Fibroblast of mammary gland (primary cell): ENCODE measurements at regions not wholly inside any gene's neighbourhood (a gene's known extent, or its start where the extent isn't known, plus 50 kb on each side); places are given as distances from the start of the nearest gene placed in this dataset.
"Not testable (repeated sequence)": the region's sequence is repeated elsewhere in the genome, so short reads cannot be mapped to it uniquely, and the experiment has no call there.

ENCODE experiments used
- DNase-seq: peaks from one replicate; pipeline ENCODE4 v3.0.0-alpha.2; 2010; ENCODE audit warnings: low read depth
- H3K4me3 ChIP-seq: 2 replicates; pipeline ENCODE4 v1.5.1; 2011; ENCODE audit warnings: low read depth, mild to moderate bottlenecking, low read length, moderate library complexity; ENCODE audit not compliant: control insufficient read depth
- CTCF ChIP-seq: conservative IDR thresholded peaks from 2 replicates; pipeline ENCODE4 v1.5.1; 2011; ENCODE audit warnings: low read depth, low read length, inconsistent platforms; ENCODE audit not compliant: control insufficient read depth, insufficient read depth

DNA sequence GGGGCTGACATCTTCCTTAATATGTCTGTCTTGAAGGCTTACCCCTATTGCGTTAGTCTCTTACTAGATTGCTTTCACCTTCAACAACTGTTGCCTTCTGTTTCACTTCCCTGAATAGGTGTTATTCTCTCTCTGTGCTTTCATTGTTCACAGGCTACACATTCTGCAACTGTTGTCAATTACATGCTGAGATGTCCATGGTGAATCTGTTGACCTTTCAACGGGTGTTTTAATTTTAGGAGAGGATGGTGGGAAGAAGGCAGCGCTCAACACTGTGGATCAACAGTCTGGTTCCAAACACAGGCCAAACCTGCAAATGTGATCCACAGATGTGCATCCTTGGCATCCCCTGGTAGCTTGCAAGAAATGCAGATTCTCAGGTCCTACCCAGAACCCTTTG is 101.9 kb downstream of the DACT1 start:
- no peak overlapping the region for H3K4me3 ChIP-seq
- no peak for TF ChIP-seq CTCF
- no peak for DNase-seq

- DNase-seq, result no peak
- H3K4me3 ChIP-seq, result no peak overlapping the region
- TF ChIP-seq CTCF, result no peak
Measured at GRCh38 chr14:58740379-58740935, 102.7 kb downstream of the DACT1 start.

DNA sequence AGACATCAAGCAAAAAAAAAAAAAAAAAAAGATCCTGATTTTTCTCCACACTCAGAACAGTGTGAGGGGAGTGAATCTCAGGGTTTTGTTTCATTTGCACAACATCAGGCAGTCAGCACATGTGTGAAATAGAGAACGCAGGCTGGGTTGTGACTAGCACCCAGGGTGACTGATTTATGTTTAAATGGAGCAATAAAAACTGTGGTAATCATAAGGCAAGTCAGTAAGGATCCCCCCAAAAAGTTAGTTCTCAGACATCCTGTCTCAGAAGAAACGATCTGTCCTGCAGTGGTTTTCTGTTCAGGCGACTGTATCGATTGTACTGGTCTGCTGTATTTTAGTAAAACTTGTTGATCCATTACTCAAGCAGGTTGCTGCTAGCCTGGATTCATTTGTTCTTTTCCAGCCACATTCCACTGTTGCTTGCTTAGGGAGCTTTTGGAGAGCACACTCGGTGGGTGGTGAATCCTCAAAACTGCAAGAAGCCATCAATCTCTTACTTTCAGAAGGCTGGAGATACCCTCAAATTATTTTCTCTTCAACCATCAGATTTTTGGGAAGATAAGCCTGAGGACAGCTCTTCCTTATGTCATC is 107.1 kb downstream of the DACT1 start:
- no peak overlapping the region for H3K4me3 ChIP-seq
- TF ChIP-seq CTCF, result no peak
- DNase-seq, result no peak

- H3K4me3 ChIP-seq, result no peak overlapping the region
- TF ChIP-seq CTCF, result no peak
- peak; percentile 84 for DNase-seq
Measured at GRCh38 chr14:58746261-58746660, 108.5 kb downstream of the DACT1 start.

DNA sequence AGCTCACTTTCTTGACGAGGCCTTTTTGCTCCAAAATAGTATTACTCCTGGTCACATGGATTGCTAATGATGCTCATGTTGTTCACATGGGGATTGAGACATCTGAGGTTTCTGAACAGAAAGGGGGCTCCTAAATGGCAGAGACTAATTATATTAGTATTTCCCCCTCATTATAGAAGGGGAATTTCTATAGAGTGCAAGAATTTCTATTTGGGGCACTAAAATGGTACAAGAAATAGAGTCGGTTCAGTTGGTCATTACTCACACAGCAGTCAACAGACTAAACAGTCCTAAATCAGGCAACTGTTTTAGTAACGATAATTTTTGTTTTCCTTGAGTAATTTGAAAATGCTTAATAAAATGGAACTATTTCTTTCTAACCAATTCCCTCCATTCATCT is 108.9 kb downstream of the DACT1 start:
- no peak overlapping the region for H3K4me3 ChIP-seq
- DNase-seq, result no peak
- TF ChIP-seq CTCF, result no peak

- DNase-seq, result peak; percentile 99
- no peak for TF ChIP-seq CTCF
- H3K4me3 ChIP-seq, result no peak overlapping the region
Measured at GRCh38 chr14:58747181-58747580, 109.4 kb downstream of the DACT1 start.

GRCh38 chr14:58748251-58748650 is 110.5 kb downstream of the DACT1 start:
- not testable (repeated sequence) for DNase-seq, H3K4me3 ChIP-seq
